Activated T-helper 1 cell treated with anti-CD3 and anti-CD28 coated beads, Interleukin-2, amount 50 U/mL, for 16 hours (primary cell): ENCODE measurements at regions not wholly inside any gene's neighbourhood (a gene's known extent, or its start where the extent isn't known, plus 50 kb on each side); places are given as distances from the start of the nearest gene placed in this dataset.
A peak's percentile ranks its signal among the peaks of the same experiment; 100 is the strongest.

Source experiments
- DNase-seq, 2 donors: peaks; one replicate each; pipeline ENCODE4 v3.0.0-alpha.2; 2020; ENCODE audit warnings: low read depth in 1 of 2, low spot score in 1 of 2

DNA sequence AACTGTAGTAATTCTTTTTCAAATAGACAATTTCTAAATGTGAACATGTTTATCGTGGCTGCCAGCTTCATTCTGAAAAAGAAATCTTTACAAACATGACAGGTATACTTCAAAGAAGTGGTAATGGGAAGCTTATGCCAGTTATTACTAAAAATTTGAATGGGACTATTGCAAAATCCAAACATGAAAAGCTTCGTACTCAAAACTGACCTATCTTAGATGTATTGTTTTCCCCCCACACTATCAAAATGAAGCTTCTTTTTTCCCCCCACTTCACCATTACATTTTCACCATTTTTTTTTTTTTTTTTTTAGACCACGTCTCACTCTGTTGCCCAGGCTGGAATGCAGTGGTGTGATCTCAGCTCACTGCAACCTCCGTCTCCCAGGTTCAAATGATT is 50.4 kb upstream of the SERTAD2 start:
- DNase-seq = no peak

DNA sequence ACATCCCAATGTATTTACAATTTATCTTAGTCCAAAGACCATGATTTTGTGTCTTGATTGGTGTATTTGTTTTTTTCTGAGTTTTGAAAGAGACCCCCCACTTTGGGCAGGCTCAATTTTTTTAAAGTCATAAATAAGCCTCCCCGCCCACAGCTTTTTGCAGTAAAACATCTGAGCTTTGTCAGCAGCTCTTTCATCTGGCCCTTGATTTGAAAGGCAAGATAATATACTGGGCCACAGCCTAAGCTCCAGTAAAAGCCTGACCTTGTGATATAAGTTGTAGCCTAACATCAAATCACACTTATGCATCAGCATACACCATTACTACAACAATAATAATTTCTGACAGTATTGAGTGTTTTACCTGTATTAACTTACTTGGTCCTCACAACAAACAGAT is 51.3 kb upstream of the SERTAD2 start:
- no peak for DNase-seq

DNA sequence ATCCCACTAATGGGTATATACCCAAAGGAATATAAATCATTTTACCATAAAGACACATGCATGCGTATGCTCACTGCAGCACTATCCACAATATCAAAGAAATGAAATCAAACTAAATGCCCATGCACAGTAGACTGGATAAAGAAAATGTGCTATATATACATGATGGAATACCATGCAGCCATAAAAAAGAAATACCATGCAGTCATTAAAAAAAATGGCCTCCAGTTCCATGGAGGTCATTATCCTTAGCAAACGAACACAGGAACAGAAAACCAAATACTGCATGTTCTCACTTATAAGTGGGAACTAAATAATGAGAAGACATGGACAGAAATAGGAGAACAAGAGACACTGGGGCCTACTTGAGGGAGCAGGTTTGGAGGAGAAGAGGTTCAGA is 53.6 kb upstream of the SERTAD2 start:
- DNase-seq = no peak

DNA sequence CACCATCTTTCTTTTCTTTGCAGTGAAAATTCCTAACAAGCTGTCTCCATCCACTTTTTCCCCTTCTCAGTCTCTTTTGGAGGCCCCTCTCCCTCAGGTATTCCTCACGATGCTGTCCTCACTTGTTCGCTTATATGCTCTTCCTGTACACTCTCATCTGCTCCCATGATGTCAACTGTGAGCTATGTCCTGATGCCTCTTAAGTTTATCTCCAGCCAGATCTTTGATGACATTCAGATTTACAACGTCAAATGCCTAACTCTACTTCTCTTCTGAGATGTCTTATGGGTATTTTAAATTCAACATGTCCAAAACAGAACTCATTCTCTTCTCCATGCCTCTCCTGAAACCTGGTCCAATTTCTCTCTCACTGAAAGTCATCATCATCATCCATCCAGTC is 55.1 kb upstream of the SERTAD2 start:
- DNase-seq = no peak

DNA sequence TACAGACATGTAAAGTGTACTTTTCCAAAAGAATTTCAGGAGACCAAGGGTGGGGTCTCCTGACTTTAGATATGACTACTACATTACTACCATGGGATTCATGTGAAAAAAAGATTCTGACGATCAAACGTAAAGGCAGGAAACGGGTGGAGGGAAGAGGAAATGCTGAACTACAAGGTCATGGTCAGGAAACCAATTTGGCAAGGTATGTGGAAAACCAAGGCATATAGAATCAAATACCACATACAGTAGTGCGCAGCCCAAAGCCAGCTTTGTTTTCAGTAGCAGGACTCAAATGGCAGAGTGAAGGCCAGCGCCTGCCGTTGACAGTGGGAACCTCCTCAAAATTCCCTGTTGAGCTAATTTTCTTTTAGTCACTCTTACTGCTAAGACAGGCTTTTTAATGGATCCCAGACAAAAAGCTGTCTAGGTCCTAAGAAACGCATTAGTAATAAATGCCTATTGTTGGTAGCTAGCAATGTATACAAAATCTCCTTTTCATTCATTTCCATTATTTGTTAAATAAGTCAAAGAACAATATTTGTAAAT is 57.6 kb upstream of the SERTAD2 start:
- DNase-seq = no peak

DNA sequence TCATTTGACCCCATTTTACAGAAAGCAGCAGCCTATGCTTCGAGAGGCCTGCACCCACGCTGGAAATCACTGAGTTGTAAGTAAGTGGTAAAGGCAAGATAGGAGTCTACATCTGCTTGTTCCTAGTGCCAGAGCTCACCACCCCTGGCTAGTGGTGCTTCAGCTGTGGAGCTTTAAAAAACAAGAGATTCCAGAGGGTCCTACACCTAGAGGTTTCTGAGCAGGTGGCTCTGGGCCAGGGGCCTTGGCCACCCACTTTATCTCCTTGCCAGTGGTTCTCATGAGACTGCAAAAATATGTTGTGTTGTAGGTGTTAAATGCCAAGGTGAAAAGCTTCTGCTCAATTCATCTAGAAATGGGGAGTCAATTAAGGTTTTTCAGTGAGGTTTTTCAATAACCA is 60.0 kb upstream of the SERTAD2 start:
- no peak for DNase-seq

DNA sequence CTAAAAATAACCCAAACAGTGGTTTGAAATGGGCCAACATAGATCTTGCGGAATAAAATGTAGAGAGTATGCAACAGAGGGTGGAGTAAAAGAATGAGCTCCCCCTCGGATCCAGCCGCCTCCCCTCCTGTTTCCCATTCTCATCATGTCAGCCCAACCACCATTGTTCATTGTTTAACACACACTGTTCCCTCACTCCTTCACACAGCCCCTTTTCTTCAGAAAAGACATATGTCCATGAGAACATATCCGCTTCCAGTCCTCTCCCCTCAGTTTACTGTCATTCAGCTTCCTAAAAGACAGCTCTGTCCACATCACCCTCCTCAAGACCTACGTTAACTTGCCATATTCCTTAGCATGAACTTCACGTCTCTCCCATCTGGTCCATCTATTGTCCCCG is 62.9 kb upstream of the SERTAD2 start:
- DNase-seq = no peak

DNA sequence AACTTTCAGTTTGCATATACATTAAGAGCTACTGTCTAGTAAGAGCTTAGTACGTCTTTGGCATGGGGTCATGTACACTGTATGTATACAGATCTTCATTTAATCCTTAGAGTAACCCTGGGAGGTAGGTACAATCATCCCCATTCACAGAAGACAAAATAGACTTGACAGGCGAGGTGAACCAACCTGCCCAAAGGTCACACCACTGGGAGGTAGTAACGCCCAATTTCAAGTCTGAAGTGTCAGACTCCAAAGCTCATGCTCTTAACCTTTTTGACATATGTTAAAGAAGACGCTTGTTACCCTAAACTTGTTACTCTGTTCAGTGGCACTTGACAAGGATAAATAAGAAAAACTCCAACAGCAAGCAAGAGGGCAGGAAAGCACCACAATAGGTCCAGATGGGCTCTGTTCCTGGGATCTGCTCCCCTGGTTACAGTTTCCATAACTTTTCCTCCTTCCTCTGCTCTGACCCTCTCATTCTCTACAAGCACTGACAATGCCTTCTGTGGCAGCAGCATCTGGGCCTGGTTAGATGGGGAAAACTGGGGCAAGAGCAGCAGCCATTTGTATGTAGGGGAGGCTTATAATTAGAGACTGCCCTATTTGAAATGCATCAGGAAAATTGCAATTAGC is 64.7 kb upstream of the SERTAD2 start:
- DNase-seq = no peak

DNA sequence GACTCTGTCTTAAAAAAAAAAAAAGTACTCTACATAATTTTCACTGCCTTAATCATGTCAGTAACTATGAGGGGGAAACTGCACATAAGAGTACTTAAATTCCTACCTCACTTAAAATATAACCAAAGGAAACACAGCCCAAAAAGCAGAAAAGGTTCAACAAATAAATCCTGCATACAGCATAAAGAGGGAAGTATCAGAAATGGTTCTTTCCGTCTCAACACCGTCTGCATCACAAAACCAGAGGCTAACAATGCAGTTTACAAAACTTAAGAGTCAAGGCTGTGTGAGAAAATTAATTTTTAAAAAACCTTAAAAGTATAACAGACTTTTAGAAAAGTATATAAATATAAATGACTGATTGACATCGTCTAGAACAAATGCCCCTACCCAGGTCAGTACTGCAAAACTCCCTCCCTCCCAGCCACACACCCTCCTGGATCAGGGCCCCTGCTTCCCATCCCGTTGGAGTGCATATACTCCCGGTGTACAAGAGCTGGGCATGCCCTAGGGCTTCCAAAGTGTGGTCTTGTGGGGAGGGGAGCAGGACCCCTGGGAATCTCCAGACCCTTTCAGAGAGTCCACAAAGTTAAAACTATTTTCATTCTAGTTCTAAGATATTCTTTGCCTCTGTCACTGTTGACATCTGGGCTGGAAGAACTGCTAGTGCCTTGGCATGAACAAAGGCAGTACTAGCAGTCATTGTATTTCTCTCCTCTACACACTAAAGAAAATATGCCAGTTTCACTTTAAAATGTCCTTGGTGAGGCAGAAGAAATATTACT is 67.0 kb upstream of the SERTAD2 start:
- no peak for DNase-seq

DNA sequence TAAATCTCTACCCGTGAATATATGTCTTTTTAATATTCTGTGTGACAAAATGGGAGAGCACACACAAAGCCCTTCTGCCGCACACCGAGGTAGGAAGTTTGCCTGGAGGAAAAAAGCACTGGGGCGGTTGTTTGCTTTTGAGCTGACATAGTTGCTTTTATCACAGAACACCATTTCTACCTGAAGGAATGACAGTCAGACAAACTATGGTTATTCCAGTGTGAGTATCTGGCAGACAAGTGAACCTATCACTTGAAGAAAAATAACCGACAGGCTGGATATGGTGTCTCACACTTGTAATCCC is 67.6 kb upstream of the SERTAD2 start:
- DNase-seq = no peak

DNA sequence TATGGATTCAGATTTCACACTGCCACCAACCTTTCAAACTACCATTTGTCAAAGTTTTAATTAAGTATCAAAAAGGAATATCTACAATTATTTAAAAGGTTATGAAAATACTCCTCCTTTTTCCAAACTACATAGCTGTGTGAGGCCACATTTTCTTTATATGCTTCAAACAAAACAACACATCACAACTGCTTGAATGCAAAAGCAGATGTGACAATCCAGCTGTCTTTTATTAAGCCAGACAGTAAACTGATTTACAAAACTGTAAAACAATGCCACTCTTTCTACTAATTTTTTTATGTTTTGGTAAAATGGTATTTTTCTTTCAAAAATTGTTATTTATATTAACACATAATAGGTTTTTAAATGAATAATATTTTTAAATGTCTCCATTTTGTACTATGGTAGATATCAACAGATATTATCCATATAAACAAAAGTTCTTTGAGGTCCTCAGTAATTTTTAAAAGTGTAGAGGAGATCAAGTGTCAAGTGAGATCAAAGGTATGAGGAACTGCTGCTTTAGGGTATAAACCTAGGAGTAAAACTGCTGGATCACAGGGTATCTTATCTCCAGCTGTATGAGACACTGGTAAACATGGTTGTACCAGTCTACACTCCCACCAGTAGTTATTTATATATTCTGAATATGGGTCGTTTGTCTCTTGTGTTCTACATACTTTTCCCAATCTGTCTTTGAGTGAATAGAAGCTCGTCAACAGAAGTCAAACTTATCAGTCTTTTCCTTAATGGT is 68.8 kb upstream of the SERTAD2 start:
- DNase-seq = no peak

DNA sequence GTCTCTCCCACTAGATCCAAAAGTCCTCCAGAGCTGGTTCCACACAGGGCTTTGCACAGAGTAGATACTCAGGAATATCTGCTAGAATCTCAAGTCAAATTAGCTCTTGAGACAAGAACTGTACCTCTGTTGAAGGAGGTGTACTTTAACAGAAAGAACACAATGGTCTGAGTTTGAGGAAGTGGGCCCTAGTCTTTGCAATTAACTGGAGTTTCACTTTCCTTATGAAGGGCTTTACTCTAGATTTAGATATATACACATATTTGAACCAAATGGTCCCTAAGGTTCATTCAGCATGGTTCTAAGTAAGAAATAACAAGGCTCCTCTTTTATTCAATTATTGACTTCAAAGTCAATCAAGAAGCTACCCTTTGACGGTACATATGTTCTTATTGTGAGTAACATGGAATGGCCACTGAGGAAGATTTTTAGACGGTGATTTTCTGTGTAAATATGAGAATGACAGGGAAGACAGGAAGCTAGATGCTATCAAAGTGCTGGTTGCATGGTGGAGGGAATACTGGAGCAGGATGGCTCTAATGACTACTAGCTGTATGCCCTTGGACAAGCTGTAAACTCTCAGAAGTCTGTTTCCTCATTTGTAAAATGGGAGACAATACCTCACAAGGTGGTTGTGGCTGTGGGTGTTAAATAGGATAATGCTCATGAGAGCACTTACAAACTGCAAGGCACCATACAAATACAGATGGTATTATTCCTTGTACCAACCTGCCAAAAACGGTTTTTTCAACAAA is 73.5 kb upstream of the SERTAD2 start:
- no peak for DNase-seq

DNA sequence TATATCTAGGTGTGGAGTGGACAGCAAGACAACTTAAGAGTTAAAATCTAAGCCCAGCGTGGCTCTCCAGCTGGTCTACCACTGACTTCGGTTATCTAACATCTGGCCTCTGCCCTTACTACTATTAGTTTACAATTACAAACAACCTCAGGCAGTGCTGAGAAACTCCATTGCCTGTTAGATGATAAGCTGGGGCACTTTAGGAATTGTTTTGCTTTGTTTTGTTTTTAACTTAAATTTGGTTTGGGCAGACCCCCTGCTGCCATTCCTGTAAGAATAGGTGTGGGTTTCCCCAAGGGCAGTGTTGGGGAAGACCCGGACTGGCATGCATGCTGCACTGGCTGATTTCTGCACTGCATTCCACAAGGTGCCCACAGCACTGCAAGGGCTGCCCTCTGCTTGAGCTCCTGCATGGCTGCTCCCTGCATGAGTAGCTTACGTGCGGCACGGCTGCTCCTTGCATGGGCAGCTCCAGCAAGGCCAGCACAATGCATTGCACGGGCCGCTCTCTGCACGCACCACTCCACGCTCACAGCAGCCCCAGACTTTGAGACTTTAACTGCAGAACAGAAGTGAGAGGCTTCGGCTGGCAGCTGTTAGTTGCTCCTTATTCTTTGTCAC is 74.2 kb upstream of the SERTAD2 start:
- DNase-seq = no peak

DNA sequence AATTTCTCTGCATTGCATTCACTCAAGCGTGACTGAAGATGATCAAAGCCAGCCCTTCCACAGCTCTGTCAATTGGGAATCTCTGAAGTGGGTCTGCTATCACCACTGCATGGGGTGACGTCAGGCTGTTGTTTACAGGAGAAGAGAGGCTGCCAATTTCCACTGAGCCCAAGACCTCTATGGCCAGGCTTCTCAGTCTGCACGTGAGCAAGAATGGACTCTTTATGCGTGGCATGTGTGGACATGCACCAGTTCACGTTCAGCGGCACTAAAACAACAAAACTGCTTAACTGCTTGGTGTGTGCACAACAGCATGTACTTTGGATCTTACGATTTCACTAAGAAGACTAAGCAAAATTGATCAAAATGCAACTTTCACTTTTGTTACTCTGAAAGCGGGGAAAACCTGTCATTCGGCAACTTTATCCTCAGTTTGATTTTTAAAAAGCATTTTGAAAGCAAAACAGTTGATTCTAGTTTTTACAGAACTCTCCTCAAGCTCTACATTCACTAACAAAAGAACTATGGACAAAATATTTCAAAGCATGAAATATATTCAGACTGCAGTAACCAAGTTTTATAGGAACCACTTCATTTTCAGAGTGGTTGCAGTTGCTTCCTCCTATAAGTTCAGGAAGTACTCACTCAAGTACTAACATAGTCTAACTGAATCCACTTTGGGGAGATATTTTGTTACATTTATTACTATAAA is 77.0 kb upstream of the SERTAD2 start:
- DNase-seq = peak; percentile 3 to 7

DNA sequence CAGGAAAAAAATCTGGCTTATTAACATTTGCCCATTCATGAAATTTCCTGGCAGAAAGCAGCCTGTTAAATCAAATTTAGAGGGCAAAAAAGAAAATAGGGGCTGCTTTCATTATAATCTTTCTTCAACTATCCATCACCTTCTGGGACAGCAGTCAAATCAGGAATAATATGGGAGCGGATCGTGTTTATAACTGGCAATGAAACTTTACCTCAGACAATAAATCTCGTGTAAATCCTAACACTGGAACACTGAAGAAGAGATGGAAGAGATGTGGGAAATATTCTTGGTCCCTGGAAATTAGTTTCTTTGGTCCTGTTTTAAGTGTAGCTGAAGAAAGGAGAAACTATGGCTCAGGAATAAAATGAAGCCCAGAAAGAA is 77.5 kb upstream of the SERTAD2 start:
- DNase-seq = no peak

DNA sequence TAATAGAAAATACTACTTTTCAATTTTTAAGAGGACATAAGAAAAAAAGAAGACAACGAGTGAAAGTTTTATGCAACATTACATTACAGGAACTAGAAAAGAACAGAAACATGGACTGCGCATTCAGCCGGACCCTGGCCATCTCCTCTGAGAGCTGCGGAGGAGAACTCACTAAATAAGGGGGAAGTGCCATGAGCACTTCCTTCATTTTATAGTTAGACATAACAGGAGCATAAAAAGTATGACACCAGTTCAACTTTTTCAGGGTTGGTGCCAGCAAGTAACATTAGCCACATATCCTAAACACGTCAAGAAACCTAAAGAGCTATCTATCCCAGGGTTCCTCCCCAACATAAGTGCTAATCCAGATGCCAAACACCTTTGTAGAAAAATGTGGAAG is 78.0 kb upstream of the SERTAD2 start:
- DNase-seq = no peak

DNA sequence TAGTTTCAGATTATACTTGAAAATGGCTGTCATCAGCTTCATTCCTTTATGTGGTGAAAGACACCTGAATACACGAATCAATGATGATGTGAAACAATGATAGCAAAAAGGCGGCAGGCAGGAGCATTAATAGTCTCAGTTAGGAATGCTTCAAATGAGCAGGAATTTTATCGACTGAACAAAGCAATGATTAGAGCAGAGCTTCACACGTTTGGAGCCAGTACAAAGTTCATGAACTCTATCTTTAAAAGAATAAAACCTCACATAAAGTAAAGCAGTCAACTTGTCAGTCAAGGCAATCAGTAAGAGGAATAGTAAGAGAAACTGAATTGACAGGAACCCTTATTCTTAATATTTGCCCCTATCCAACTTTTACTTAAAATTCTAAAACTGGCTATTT is 78.4 kb upstream of the SERTAD2 start:
- DNase-seq = no peak

DNA sequence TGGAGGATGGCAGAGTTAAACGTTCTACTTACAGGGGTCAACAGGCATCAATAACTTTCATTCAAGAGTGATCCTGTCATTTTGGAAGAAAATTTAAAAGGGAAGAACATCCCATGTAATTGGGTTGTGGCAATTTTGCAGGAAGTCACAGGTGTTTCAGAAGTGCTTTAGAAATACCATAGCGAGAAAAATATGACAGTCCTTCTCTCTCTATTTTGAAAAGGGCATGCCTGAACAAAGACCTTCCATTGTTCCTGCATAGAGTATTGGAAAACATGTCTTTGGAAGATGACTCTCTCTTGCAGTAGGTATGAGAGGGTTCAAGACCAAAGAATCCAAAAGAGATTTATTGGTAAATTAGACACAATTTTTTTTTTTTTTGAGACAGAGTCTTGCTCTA is 81.8 kb upstream of the SERTAD2 start:
- no peak for DNase-seq

DNA sequence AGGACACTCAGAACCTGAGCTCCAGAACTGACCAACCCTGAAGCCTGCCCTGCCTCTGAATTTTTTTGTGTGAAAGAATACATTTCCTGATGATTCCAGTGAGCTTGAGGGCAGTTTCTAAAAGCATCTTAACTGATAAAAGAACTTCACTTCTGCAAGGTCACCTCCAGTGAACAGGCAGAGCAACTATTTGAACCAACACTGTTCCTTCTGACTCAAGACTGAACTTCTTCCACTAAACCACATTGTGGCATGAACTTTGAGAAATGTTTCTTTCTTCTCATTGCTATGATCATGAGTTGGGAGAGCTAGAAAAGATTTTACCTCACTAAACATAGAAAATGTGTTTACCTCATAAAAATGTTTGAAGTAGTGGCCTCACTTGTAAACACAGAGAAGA is 83.8 kb upstream of the SERTAD2 start:
- no peak for DNase-seq

DNA sequence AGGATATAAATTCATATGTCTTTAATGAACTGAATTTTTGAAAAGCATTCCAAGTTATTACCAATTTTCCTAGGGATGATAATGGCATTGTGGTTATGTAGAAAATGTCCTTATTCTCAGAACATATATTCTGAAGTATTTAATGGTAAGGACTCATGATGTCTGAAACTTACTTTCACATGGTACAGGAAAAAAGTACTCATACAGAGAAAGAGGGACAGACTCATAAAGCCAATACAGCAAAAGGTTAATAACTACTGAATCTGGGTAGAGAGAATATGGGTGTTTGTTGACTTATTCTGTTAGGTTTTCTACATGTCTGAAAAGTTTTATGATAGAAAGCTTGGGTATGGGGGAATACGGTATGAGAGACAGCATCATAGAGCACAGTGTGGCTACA is 84.3 kb upstream of the SERTAD2 start:
- DNase-seq = no peak

DNA sequence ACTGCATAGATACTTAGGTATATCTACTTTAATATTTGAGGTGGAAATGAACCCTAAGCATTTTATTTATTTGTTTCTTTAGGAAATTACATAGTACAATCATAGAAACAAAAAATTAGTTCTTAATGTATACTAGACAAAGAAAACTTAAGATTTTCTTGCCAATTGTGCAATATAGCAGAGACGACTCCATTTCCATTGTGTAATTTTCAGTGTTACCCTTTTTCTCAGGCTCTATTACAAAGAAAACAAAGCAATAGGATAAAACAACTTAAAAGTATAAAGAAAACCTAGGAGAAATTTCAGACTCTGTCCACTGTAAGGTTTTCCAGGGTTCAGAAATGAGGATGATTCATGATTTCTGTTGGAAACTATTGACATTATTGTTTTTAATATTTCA is 89.0 kb upstream of the SERTAD2 start:
- DNase-seq = no peak
